Psoas muscle (tissue), 7 donors: ENCODE measurements at regions not wholly inside any gene's neighbourhood (a gene's known extent, or its start where the extent isn't known, plus 50 kb on each side); places are given as distances from the start of the nearest gene placed in this dataset.
"Not testable (repeated sequence)": the region's sequence is repeated elsewhere in the genome, so short reads cannot be mapped to it uniquely, and the experiment has no call there.

Experiments
- ATAC-seq, 4 donors: fragments of 200-7000 bp; cut with Tn5 transposase; one replicate each; pipeline ENCODE4 v1.9.1; 2020; ENCODE audit warnings: moderate library complexity in 3 of 4, mild to moderate bottlenecking in 2 of 4
- DNase-seq, 2 donors: peaks; one replicate each; pipeline ENCODE4 v3.0.0-alpha.2; 2020
- H3K27ac ChIP-seq: fragments of 200-600 bp; one replicate; pipeline ENCODE4 v1.8.0; 2022
- H3K27me3 ChIP-seq, 3 donors: fragments of 200-600 bp in 1 of 3; one replicate each; pipeline versions ENCODE4 v1.6.1 to v1.8.0; 2013 to 2022; ENCODE audit warnings: low read length in 2 of 3, mild to moderate bottlenecking in 2 of 3, moderate library complexity in 1 of 3; ENCODE audit not compliant: insufficient read depth in 3 of 3
- H3K36me3 ChIP-seq, 2 donors: fragments of 200-600 bp in 1 of 2; one replicate each; pipeline versions ENCODE4 v1.6.1 to v1.8.0; 2013 to 2022; ENCODE audit warnings: low read depth in 1 of 2, mild to moderate bottlenecking in 1 of 2, moderate library complexity in 1 of 2; ENCODE audit not compliant: insufficient read depth in 1 of 2
- H3K4me1 ChIP-seq: fragments of 200-600 bp; one replicate; pipeline ENCODE4 v1.8.0; 2022
- H3K4me3 ChIP-seq: fragments of 200-600 bp; one replicate; pipeline ENCODE4 v1.8.0; 2022; ENCODE audit warnings: mild to moderate bottlenecking
- H3K9me3 ChIP-seq: fragments of 200-600 bp; one replicate; pipeline ENCODE4 v1.8.0; 2022
- WGBS, 3 donors: extraction: QIAGEN DNeasy Blood & Tissue Kit; methylation state at CpG; one replicate each; pipeline versions ENCODE4 v1.1.6 to v1.1.7; 2013; 5-methylcytosine and 5-hydroxymethylcytosine counted together
- intact Hi-C, 2 donors: fragments of 100-400 bp; cut with DNase I; formaldehyde crosslinking; loops; one replicate each; pipeline versions ENCODE4 v1.11.0 to v1.14.2; 2022
- TF ChIP-seq, protein P1 (sequence below): fragments of 200-600 bp; IDR thresholded peaks from one replicate; pipeline ENCODE4 v1.8.0; 2022; ENCODE audit warnings: antibody characterized with exemption
- donor health status: healthy with polysubstance abuse.
- donor health status: DM: no; HTN: no; CAD: no; lungs with moderate emphysema.
- donor health status: Bipolar disorder and iron deficiency.
- donor health status: healthy.
- donor health status: DM: yes; HTN: yes; CAD: no.
- donor health status: DM: no; HTN: no; CAD: no.
- donor health status: DM: yes; HTN: yes; CAD: no.

DNA sequence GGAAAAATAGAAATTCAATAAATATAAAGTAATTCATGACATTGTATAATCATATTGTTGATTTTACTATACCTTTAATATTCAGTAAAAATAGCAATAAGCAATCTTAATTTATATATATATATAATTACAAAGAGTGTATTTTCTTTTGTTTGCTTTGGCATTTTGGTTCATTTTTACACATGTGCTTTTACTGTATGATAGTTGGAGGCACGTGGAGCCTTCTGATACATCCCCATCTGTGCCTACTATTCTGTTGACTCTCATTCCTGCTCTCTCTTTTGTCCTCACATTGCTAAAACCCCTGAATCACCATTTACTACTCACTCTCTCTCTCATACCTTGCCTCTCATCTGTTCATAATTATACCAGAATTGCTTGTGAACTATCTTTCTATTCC, 106.4 kb upstream of the NDST4 start:
- intact Hi-C loops = no loop called here
- ATAC-seq (no peak), DNase-seq (no peak)
- no peaks in the 10 kb centered on the region for H3K36me3 ChIP-seq
- no peak overlapping the region for H3K27ac ChIP-seq
- TF ChIP-seq, protein P1, sequence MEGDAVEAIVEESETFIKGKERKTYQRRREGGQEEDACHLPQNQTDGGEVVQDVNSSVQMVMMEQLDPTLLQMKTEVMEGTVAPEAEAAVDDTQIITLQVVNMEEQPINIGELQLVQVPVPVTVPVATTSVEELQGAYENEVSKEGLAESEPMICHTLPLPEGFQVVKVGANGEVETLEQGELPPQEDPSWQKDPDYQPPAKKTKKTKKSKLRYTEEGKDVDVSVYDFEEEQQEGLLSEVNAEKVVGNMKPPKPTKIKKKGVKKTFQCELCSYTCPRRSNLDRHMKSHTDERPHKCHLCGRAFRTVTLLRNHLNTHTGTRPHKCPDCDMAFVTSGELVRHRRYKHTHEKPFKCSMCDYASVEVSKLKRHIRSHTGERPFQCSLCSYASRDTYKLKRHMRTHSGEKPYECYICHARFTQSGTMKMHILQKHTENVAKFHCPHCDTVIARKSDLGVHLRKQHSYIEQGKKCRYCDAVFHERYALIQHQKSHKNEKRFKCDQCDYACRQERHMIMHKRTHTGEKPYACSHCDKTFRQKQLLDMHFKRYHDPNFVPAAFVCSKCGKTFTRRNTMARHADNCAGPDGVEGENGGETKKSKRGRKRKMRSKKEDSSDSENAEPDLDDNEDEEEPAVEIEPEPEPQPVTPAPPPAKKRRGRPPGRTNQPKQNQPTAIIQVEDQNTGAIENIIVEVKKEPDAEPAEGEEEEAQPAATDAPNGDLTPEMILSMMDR = no peak
- WGBS, 3 donors = 42 to 69% (median 65%) methylated on average over 1 of the region's 1 CpG
- no peak overlapping the region for H3K4me3 ChIP-seq
- no peaks in the 10 kb centered on the region for H3K9me3 ChIP-seq
- H3K4me1 ChIP-seq = no peaks in the 10 kb centered on the region
- H3K27me3 ChIP-seq = no peaks in the 10 kb centered on the region

DNA sequence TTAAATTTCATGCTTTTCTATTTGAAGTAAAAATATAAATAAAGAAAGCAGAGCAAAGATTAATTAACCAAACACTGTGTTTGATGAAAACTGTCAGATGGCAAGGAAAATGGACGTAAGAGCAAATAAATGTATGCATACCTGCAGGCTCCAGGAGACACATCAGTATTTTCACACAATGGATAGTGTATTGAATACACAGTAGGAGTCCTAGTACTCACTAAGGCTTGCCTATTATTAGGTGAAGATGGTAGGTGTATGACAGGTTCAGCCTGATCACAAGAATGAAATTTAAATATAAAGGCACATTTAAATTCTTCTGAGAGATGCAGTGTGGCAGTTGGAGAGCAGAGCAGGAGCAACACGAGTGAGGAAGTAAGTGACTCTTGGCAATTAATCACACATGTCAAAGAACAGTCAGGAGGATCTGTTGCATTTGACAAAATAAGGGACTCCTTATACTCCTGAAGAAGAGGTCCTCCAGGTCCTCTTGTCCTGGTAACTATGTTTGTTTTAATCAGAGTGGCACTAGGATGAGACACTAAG, 106.0 kb upstream of the NDST4 start:
- no peak for ATAC-seq
- TF ChIP-seq, protein P1 = no peak
- no peak for DNase-seq
- H3K36me3 ChIP-seq = no peaks in the 10 kb centered on the region
- intact Hi-C loops = no loop called here
- no peaks in the 10 kb centered on the region for H3K9me3 ChIP-seq
- H3K27ac ChIP-seq = no peak overlapping the region
- 38 to 44% (median 43%) methylated on average over 2 of the region's 2 CpGs for WGBS, 3 donors
- no peaks in the 10 kb centered on the region for H3K4me1 ChIP-seq
- no peaks in the 10 kb centered on the region for H3K27me3 ChIP-seq
- H3K4me3 ChIP-seq = no peak overlapping the region

DNA sequence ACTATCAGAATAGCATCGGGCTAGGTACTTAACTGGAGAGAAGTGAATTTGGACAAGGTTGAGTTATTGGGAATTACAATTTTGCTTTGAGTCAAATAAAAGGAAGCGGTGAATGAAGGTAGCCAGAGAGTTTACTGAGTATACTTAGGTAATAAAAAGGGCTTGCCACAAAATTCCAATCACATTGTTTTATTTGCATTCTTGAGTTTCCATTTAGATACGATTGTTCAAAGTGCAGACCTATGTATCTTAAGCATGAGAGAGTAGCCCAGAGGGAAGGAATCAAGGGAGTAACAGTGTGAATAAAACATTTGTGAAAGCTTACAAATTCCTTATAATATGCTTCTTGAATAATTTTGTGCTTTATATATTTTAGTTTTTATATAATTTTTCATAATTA, 102.5 kb upstream of the NDST4 start:
- no peak overlapping the region for H3K27ac ChIP-seq
- WGBS, 3 donors = 87 to 94% (median 89%) methylated on average over 3 of the region's 3 CpGs
- intact Hi-C loops = no loop called here
- DNase-seq = no peak
- H3K4me3 ChIP-seq = no peak overlapping the region
- TF ChIP-seq, protein P1 = no peak
- H3K9me3 ChIP-seq = no peaks in the 10 kb centered on the region
- H3K36me3 ChIP-seq = no peaks in the 10 kb centered on the region
- H3K4me1 ChIP-seq = no peaks in the 10 kb centered on the region
- ATAC-seq = no peak
- H3K27me3 ChIP-seq = no peaks in the 10 kb centered on the region

DNA sequence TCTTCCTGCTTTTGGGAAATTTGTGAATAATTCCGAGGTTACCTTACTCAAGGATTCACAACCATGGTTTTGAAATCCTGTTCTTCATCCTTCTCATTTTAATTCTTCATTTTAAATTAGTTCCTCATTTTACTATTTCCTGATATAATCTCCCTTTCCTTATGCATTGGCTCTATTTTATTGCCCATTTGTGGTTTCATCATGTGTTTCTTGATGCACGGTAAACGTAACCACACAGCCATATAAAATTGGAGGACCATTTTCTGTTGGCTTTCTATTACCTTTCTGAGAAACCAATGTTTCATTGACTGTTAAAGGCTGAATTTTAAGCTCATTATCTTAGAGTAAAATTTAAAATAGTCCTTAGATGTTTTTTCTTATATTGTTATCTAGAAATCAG, 100.3 kb upstream of the NDST4 start:
- 86 to 88% (median 86%) methylated on average over 3 of the region's 3 CpGs for WGBS, 3 donors
- intact Hi-C loops = no loop called here
- Histone ChIP-seq H3K27me3 (no peaks in the 10 kb centered on the region), H3K36me3 (no peaks in the 10 kb centered on the region), H3K27ac (no peak overlapping the region), H3K4me1 (no peaks in the 10 kb centered on the region), H3K9me3 (no peaks in the 10 kb centered on the region), H3K4me3 (no peak overlapping the region)
- TF ChIP-seq, protein P1 = no peak
- DNase-seq = no peak
- no peak for ATAC-seq

DNA sequence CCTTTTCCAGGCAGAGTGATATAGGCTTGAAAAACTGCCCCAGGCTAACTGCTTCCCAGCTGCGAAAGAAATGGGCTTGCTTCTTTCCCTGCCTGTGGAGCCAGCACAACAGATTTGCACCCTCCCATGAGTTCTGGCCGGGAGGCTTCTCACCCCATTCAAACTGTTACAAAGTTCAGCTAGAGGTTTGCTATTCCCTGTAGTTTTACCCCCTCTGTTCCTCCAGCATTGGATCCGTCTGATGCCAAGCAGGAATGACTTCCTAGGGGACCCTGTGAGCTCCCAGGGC, 87.6 kb upstream of the NDST4 start:
- intact Hi-C loops = no loop called here
- H3K27me3 ChIP-seq = no peaks in the 10 kb centered on the region
- WGBS, 3 donors = 63 to 73% (median 67%) methylated on average over 3 of the region's 3 CpGs
- H3K9me3 ChIP-seq = no peaks in the 10 kb centered on the region
- no peak overlapping the region for H3K4me3 ChIP-seq
- no peak for DNase-seq
- no peak overlapping the region for H3K27ac ChIP-seq
- no peak for ATAC-seq
- TF ChIP-seq, protein P1 = no peak
- H3K36me3 ChIP-seq = no peaks in the 10 kb centered on the region
- H3K4me1 ChIP-seq = no peaks in the 10 kb centered on the region

DNA sequence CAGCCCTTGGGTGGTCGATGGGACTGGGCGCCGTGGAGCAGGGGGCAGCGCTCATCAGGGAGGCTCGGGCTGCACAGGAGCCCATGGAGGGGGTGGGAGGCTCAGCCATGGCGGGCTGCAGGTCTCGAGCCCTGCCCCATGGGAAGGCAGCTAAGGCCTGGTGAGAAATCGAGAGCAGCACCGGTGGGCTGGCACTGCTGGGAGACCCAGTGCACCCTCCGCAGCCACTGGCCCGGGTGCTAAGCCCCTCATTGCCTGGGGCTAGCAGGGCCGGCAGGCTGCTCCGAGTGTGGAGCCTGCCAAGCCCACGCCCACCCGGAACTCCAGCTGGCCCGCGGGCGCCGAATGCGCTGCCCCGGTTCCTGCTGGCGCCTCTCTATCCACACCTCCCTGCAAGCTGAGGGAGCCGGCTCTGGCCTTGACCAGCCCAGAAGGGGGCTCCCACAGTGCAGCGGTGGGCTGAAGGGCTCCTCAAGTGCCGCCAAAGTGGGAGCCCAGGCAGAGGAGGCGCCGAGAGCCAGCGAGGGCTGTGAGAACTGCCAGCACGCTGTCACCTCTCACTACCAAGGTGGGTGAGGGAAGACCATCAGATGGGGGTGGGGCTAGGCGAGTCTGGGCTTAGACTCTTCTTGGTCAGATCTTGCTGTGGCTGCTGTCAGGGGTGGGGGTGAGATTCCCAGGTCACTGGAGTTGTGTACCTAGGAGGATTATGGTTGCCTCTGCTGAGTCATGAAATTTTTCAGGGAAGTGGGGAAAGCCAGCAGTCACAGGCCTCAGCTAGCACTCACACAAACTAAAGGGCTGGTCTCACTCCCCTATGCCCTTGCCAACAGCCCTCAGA, 87.0 kb upstream of the NDST4 start:
- H3K4me3 ChIP-seq, DNase-seq, ATAC-seq, intact Hi-C loops, H3K4me1 ChIP-seq, H3K9me3 ChIP-seq, H3K27ac ChIP-seq, H3K36me3 ChIP-seq, H3K27me3 ChIP-seq: not testable (repeated sequence)
- 93 to 96% (median 94%) methylated on average over 17 to 30 of the region's 30 CpGs for WGBS, 3 donors

DNA sequence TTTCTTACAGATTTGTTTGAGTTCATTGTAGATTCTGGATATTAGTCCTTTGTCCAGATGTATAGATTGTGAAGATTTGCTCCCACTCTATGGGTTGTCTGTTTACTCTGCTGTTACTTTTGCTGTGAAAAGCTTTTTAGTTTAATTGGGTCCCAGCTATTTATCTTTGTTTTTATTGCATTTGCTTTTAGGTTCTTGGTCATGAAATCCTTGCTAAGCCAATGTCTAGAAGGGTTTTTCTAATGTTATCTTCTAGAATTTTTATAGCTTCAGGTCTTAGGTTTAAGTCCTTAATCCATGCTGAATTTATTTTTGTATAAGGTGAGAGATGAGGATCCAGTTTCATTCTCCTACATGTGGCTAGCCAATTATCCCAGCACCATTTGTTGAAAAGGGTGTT, 81.2 kb upstream of the NDST4 start:
- intact Hi-C loops, H3K4me1 ChIP-seq, ATAC-seq: not testable (repeated sequence)

More for the DNA sequence above, 81.2 kb upstream of the NDST4 start:
- not testable (repeated sequence) for H3K4me3 ChIP-seq, H3K27ac ChIP-seq, H3K9me3 ChIP-seq, DNase-seq, H3K27me3 ChIP-seq, H3K36me3 ChIP-seq
